Mesothelial cell of epicardium (in vitro differentiated cells): ENCODE measurements at regions not wholly inside any gene's neighbourhood (a gene's known extent, or its start where the extent isn't known, plus 50 kb on each side); places are given as distances from the start of the nearest gene placed in this dataset.
"Not testable (repeated sequence)": the region's sequence is repeated elsewhere in the genome, so short reads cannot be mapped to it uniquely, and the experiment has no call there.

Experiments used
- DNase-seq, 2 experiments: peaks; one replicate each; pipeline ENCODE4 v3.0.0; 2021; ENCODE audit warnings: low spot score in 2 of 2; ENCODE audit not compliant: unreplicated experiment in 2 of 2
- H3K27ac Mint-ChIP-seq: 2 replicates; pipeline ENCODE4 v1.8.0; 2021; ENCODE audit warnings: mixed read lengths
- H3K27me3 Mint-ChIP-seq: 2 replicates; pipeline ENCODE4 v1.8.0; 2021; ENCODE audit warnings: low read depth, mixed read lengths
- H3K36me3 Mint-ChIP-seq: 2 replicates; pipeline ENCODE4 v1.8.0; 2021; ENCODE audit warnings: mixed read lengths
- H3K4me1 Mint-ChIP-seq: 2 replicates; pipeline ENCODE4 v1.8.0; 2021; ENCODE audit warnings: mixed read lengths
- H3K4me3 Mint-ChIP-seq: 2 replicates; pipeline ENCODE4 v1.8.0; 2021; ENCODE audit warnings: mild to moderate bottlenecking, moderate library complexity, mixed read lengths
- H3K9me3 Mint-ChIP-seq: 2 replicates; pipeline ENCODE4 v1.8.0; 2021; ENCODE audit warnings: mixed read lengths
- CTCF ChIP-seq: fragments of 200-600 bp; sonication (generic); IDR thresholded peaks from one replicate; pipeline ENCODE4 v1.5.0; 2021; ENCODE audit warnings: antibody characterized with exemption; ENCODE audit not compliant: unreplicated experiment

- TF ChIP-seq CTCF, result no peak
- peaks cover 7% of the 10 kb centered on the region for H3K9me3 Mint-ChIP-seq
- DNase-seq, result no peak
- no peak overlapping the region for H3K4me3 Mint-ChIP-seq
- H3K27me3 Mint-ChIP-seq, result no peaks in the 10 kb centered on the region
- no peak overlapping the region for H3K27ac Mint-ChIP-seq
- H3K36me3 Mint-ChIP-seq, result peaks cover 3% of the 10 kb centered on the region
- no peaks in the 10 kb centered on the region for H3K4me1 Mint-ChIP-seq
Measured at GRCh38 chr6:50899306-50899870, 80.7 kb downstream of the TFAP2B start.

DNA sequence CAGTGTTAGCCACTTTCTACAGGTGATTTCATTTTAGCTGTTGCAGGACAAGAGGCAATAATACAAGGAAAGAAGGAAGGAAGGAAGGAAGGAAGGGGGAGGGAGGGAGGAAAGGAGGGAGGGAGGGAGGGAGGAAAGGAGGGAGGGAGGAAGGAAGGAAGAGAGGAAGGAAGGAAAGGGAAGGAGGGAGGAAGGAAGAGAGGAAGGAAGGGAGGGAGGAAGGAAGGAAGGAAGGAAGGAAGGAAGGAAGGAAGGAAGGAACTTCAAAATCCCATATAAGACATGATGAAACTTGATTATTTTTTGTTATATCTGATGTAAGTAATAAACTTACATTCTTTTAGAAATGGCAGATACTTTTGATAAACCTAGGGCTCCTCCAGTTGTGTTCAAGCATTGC, 83.6 kb downstream of the TFAP2B start:
- DNase-seq, result no peak
- TF ChIP-seq CTCF, result no peak

DNA sequence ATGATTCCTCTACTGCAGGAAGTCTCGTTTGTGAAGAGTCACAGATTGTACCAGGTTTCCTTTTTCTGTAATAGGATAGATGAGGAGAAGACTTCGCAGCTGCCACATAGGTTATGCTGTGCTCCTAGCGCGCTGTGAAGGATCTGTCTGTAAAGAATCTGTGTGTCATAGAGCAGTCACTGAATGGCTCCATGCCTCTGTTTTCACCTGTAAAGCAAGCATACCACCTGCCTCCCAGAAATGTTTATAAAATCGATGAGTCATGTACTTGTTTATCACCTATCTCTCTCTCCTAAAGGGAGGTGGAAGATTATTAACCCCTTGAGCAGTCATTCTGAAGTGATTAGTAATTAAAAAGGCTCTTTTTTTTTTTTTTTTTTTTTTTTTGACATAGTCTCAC, 86.6 kb downstream of the TFAP2B start:
- Mint-ChIP-seq H3K27ac (peak overlapping the region; percentile 10), H3K9me3 (no peaks in the 10 kb centered on the region), H3K27me3 (no peaks in the 10 kb centered on the region), H3K4me1 (peaks cover 10% of the 10 kb centered on the region), H3K4me3 (no peak overlapping the region), H3K36me3 (no peaks in the 10 kb centered on the region)
- TF ChIP-seq CTCF, result no peak
- DNase-seq, result no peak

More for the DNA sequence above, 83.6 kb downstream of the TFAP2B start:
- H3K27me3 Mint-ChIP-seq, result no peaks in the 10 kb centered on the region
- no peaks in the 10 kb centered on the region for H3K9me3 Mint-ChIP-seq
- no peak overlapping the region for H3K4me3 Mint-ChIP-seq
- H3K27ac Mint-ChIP-seq, result no peak overlapping the region
- H3K4me1 Mint-ChIP-seq, result peaks cover 10% of the 10 kb centered on the region
- no peaks in the 10 kb centered on the region for H3K36me3 Mint-ChIP-seq

GRCh38 chr6:50907565-50907964, 88.9 kb downstream of the TFAP2B start:
- Mint-ChIP-seq H3K9me3 (no peaks in the 10 kb centered on the region), H3K4me3 (no peak overlapping the region), H3K27ac (no peak overlapping the region), H3K4me1 (peaks cover 10% of the 10 kb centered on the region), H3K27me3 (no peaks in the 10 kb centered on the region), H3K36me3 (no peaks in the 10 kb centered on the region)
- DNase-seq, result no peak
- no peak for TF ChIP-seq CTCF

DNA sequence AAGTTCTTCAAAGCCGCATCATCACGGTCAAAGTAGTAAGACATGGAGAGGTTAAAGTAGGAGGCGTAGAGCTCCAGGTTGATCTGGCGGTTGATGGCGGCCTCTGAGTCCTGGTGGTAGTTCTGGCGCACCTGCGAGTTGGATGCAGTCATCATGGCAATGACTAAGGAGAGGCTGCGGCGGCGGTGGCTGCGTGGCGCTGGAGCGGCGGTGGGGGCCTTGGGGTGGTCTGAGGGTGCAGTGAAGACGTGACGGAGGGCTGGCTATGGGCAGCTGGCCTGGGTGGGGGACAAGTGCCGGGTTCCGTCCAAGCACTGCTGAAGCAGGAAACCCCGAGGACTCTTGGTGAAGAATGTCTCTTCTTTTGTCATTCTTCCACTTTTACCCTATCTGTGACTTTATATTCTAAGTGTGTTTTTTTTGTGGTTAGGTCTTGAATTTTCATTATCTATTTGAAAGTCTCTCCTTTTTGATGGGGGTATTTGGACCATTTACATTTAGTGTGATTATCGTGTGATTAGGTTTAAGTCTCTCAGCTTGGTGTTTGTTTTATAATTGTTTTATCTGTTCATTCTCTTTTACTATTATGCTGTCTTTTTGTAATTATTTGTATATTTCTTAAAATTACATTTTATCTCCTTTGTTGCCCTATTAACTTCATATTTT, 94.6 kb downstream of the TFAP2B start:
- Mint-ChIP-seq H3K4me3 (no peak overlapping the region), H3K36me3 (peaks cover 3% of the 10 kb centered on the region), H3K27ac (no peak overlapping the region), H3K27me3 (no peaks in the 10 kb centered on the region), H3K9me3 (peaks cover 15% of the 10 kb centered on the region), H3K4me1 (no peaks in the 10 kb centered on the region)
- no peak for DNase-seq
- no peak for TF ChIP-seq CTCF

GRCh38 chr6:50921378-50921777, 102.7 kb downstream of the TFAP2B start:
- H3K27ac Mint-ChIP-seq, H3K4me3 Mint-ChIP-seq, H3K36me3 Mint-ChIP-seq, DNase-seq, H3K27me3 Mint-ChIP-seq: not testable (repeated sequence)
- peaks cover 25% of the 10 kb centered on the region for H3K4me1 Mint-ChIP-seq
- H3K9me3 Mint-ChIP-seq, result peaks cover 33% of the 10 kb centered on the region
